NAMALWA (cell line): ENCODE measurements at regions not wholly inside any gene's neighbourhood (a gene's known extent, or its start where the extent isn't known, plus 50 kb on each side); places are given as distances from the start of the nearest gene placed in this dataset.

Experiments
- DNase-seq: peaks from one replicate; pipeline ENCODE4 v3.0.0-alpha.2; 2015; ENCODE audit warnings: low spot score

DNA sequence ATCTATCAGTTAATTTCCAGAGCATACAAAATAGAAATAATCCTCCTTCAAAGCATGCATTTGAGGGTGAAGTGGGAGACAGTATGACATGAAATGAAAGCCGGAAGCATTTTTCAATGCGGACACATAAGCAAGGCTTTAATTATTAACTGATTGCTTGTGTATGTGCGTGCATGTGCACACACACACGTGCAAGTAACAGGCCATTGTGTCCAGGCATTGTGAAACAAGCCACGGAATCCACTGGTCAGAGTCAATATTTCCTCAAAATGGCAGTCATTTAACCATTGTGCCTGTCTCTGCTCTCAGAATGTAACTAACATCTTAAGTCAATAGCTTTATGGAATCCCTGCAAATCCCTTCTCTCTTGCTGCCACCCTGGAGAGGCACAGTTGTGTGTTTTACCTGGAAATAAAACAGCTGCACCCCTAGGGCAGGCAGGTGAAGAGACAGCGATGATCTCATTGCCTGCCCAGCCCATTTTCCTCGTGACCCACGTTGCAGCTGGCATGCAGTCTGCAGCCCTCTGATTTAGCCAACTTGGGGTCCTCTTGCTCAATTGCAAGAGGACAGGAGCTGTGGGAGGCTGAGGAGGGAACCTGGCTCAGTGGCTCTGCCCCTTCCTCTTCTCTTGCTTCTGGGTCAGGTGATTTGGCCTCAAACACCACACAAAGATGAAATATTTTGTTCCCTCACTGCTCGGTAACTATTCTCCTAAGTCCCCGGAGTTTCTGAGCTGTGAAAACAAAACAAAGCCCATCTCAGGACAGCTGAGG lies 500.9 kb upstream of the ZMIZ1 start:
- no peak for DNase-seq

GRCh38 chr10:78568620-78569019 lies 500.1 kb upstream of the ZMIZ1 start:
- DNase-seq: no peak

- no peak for DNase-seq
Observed at GRCh38 chr10:78570633-78571235, 498.0 kb upstream of the ZMIZ1 start.

DNA sequence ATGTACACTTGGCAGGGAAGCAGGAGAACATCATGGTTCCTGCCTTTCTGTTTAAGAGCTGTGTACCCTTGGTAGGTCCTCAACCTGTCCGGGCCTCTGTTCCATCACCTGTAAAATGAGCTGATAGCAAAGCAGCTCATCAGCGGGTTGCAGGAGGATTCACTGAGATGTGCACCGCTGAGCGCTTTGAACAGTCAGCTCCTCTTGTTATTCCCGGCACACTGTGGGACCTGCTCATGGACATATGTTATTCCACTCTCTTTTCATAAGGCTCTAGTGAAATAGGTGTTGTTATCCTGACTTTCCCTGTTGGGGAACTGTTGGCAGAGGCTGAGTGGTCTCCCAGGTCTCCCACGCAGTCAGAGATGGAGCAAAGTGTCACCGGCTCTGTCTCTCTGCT lies 497.5 kb upstream of the ZMIZ1 start:
- DNase-seq: no peak

DNA sequence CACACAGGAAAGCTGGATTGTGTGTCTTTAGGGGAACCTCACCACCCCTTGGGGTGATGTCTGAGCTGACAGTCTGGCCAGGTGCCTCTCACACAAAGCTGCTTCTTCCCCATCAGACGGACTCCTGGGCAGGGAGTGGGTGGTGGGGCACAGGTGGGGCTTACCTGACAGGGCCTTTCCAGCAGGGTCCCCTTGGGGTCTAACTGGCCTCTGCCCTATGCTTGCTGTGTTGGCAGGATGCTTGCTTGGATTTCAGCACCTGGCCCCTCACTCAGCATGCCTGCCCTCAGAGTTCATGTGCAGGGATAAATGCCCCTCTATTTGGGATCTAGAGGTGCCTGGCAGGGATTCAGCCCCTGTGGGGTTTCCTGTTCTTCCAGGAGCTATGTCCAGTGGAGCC lies 496.9 kb upstream of the ZMIZ1 start:
- DNase-seq: no peak

GRCh38 chr10:78572565-78572964 lies 496.2 kb upstream of the ZMIZ1 start:
- DNase-seq: no peak

DNA sequence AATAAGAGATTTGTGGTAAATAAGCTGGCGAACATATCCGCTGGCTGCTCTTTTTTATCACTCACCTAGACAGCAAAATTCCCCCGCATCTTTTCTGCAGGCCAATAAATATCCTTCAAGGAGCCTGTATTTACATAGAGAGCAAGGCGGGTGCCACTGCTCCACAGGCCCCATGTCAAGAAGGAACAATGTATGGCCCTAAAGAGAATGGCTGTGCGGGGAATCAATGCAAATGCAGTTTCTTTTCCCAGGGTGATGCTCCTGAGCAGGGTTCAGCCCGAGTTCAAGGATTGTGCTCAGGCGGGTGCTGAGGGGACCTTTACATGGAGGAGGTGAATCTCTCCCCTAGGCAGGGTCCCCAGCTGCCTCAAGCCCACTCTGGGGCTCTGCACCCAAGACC lies 494.2 kb upstream of the ZMIZ1 start:
- no peak for DNase-seq

DNA sequence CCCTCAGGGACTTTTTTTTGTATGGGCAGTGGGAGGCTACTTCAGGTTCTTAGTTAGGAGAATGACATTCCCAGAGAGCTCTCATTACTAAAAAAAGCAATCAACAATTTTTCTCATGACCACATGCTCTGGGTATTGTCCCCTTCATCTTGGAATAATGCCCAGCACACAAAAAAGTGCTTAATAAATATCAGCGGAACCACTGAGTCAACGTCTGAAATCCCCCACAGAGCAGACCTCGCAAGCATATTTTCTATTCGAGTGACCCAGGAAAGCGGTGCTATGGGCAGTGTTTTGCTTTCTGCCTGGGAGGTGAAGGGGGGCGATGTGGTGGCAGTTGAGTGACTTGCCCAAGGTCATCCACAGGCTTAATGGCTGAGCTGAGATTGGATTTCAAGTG lies 493.4 kb upstream of the ZMIZ1 start:
- no peak for DNase-seq

GRCh38 chr10:78576276-78576675 lies 492.5 kb upstream of the ZMIZ1 start:
- no peak for DNase-seq

- peak; percentile 1 for DNase-seq
Observed at GRCh38 chr10:78577712-78578111, 491.1 kb upstream of the ZMIZ1 start.

GRCh38 chr10:78578929-78579328 lies 489.8 kb upstream of the ZMIZ1 start:
- no peak for DNase-seq

GRCh38 chr10:78579576-78579975 lies 489.2 kb upstream of the ZMIZ1 start:
- no peak for DNase-seq

DNA sequence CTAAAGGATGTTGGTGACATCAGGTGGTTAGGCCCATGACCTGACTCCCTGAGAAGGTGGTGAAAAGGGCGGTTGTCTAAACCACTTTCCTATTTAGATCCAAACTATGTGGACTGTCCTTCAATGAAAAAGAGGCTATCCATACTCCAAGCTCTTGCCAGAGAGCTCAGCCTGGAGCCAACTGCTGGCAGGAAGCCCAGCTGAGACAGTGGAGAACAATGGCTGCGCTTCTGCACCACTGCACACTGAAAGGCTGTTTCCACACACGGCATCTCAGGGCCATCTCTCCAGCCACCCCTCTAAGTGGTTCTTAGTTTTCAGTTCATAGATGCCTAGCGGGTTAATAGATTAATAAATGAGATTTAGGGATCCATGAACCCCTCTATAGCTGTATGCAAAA lies 488.8 kb upstream of the ZMIZ1 start:
- no peak for DNase-seq

DNA sequence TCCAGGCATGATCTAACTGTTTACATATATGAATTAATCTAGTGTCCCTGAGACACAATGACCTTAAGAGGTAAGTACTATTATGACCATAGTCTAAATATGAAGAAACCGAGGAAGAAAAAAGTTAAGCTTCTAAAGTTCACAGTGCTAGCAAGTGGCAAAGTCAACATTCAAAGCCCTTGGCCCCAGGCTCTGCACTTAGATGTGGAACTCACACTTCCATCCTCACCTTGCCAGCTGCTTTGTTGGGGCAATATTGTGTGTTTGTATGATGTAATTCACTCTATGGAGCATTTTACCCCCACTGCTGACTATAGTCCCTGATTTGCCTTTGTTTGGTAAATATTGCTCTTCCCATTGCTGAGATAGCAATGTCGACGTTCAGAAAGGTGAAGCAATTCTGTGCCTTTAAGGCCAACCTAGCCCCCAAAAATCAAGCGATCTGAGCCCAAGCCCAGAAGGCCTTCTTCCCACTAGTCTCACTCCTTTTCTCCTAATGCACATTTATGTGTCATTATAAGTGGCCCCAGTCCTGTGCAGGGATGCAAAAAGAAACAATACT lies 487.6 kb upstream of the ZMIZ1 start:
- no peak for DNase-seq

- no peak for DNase-seq
Observed at GRCh38 chr10:78582540-78582939, 486.2 kb upstream of the ZMIZ1 start.

- DNase-seq: no peak
Observed at GRCh38 chr10:78584266-78584665, 484.5 kb upstream of the ZMIZ1 start.

DNA sequence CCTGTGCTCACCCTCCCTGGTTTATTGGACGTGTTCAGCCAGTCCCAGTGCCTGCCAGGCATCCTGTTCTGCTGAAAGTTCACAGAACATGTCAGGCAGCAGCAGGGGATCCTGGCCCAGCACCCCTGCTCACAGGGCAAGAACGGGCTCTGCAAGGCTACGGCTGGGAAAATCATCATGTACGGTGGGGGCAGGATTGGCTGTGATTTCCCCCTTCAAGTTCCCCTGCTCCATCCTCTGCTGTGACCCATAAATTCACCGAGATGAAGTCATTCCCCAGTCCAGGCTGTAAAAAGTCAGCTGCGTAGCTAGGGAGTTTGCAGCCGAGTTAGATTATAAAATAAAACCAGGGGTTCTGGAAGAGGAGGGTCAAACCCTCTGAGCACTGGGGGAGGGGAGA lies 484.1 kb upstream of the ZMIZ1 start:
- DNase-seq: no peak

GRCh38 chr10:78585952-78586351 lies 482.8 kb upstream of the ZMIZ1 start:
- no peak for DNase-seq

GRCh38 chr10:78588194-78588811 lies 480.5 kb upstream of the ZMIZ1 start:
- no peak for DNase-seq

- DNase-seq: no peak
Observed at GRCh38 chr10:78589687-78590086, 479.1 kb upstream of the ZMIZ1 start.

GRCh38 chr10:78591066-78591465 lies 477.7 kb upstream of the ZMIZ1 start:
- no peak for DNase-seq

- DNase-seq: no peak
Observed at GRCh38 chr10:78594559-78595268, 474.1 kb upstream of the ZMIZ1 start.

- DNase-seq: no peak
Observed at GRCh38 chr10:78595269-78595619, 473.5 kb upstream of the ZMIZ1 start.
